HepG2 (cell line): ENCODE measurements at regions not wholly inside any gene's neighbourhood (a gene's known extent, or its start where the extent isn't known, plus 50 kb on each side); places are given as distances from the start of the nearest gene placed in this dataset.

Source experiments
- BHLHE40 ChIP-seq: IDR thresholded peaks from 2 replicates; pipeline ENCODE4 v1.6.1; 2011; ENCODE audit warnings: low read length, improper control_type of control experiment
- EZH2 ChIP-seq: conservative IDR thresholded peaks from 2 replicates; pipeline ENCODE4 v1.6.1; 2012; ENCODE audit warnings: mild to moderate bottlenecking, low read depth, low read length, moderate library complexity
- JUN ChIP-seq: sonication (generic); formaldehyde crosslinking; IDR thresholded peaks from 2 replicates; pipeline ENCODE4 v1.4.0; 2020; ENCODE audit warnings: mild to moderate bottlenecking, missing genetic modification reagents
- KMT2B ChIP-seq: IDR thresholded peaks from 2 replicates; pipeline ENCODE4 v1.6.1; 2016; ENCODE audit warnings: missing genetic modification reagents, missing compliant biosample characterization
- MBNL3 ChIP-seq: fragments of 250-450 bp; sonication (Bioruptor Pico); conservative IDR thresholded peaks from 2 replicates; pipeline ENCODE4 v1.8.0; 2022; ENCODE audit warnings: mild to moderate bottlenecking, inconsistent platforms
- NCOA1 ChIP-seq: sonication (generic); formaldehyde crosslinking; IDR thresholded peaks from 2 replicates; pipeline ENCODE4 v1.9.0; 2021; ENCODE audit warnings: missing genetic modification reagents
- PCBP2 ChIP-seq: fragments of 200-400 bp; formaldehyde crosslinking; optimal IDR thresholded peaks from 2 replicates; pipeline ENCODE3; 2018; ENCODE audit warnings: low read length, low read depth; ENCODE audit not compliant: poor library complexity, severe bottlenecking
- POLR2A ChIP-seq, 2 experiments: IDR thresholded peaks; 2 replicates each; pipeline ENCODE4 v1.6.1; 2011; ENCODE audit warnings: low read depth in 2 of 2, low read length in 2 of 2, mild to moderate bottlenecking in 1 of 2, moderate library complexity in 1 of 2; ENCODE audit not compliant: insufficient read depth in 1 of 2
- ZC3H13 ChIP-seq: sonication (generic); formaldehyde crosslinking; IDR thresholded peaks from 2 replicates; pipeline ENCODE4 v1.8.1; 2023; ENCODE audit warnings: mild to moderate bottlenecking, missing genetic modification reagents, moderate library complexity
- ZNF282 ChIP-seq: fragments of 450-650 bp; IDR thresholded peaks from 2 replicates; pipeline ENCODE4 v1.6.1; 2018; ENCODE audit not compliant: partially characterized antibody
- ZNF629 ChIP-seq: sonication (generic); formaldehyde crosslinking; conservative IDR thresholded peaks from 2 replicates; pipeline ENCODE4 v1.5.0; 2020; ENCODE audit warnings: missing genetic modification reagents
- ZSCAN29 ChIP-seq: sonication (generic); formaldehyde crosslinking; conservative IDR thresholded peaks from 2 replicates; pipeline ENCODE4 v1.4.0; 2020; ENCODE audit warnings: mild to moderate bottlenecking, missing genetic modification reagents

- TF ChIP-seq KMT2B (CRISPR knock-in tag) (no peak), BHLHE40 (no peak), NCOA1 (CRISPR knock-in tag) (no peak), JUN (no peak), ZNF629 (CRISPR knock-in tag) (peak; percentile 81), MBNL3 (CRISPR knock-in tag) (no peak), ZNF282 (no peak), PCBP2 (no peak), ZC3H13 (no peak), ZSCAN29 (CRISPR knock-in tag) (no peak), POLR2A (IDR thresholded peaks at IDR 0.05; ENCODE audit: insufficient read depth in 1 of 2, low read depth in 2 of 2, low read length in 2 of 2) (no peak), EZH2 (no peak)
Measured at GRCh38 chr12:111161898-111162297, 207.0 kb downstream of the PHETA1 start.
